ENCODE measurements at regions not wholly inside any gene's neighbourhood (a gene's known extent, or its start where the extent isn't known, plus 50 kb on each side); places are given as distances from the start of the nearest gene placed in this dataset.

- DNase-seq: no peak
Measured at GRCh38 chr16:76913046-76913445, 277.9 kb upstream of the MON1B start.

GRCh38 chr16:76926042-76926441, 264.9 kb upstream of the MON1B start:
- DNase-seq: no peak

GRCh38 chr16:76926595-76926994, 264.4 kb upstream of the MON1B start:
- no peak for DNase-seq

- DNase-seq: no peak
Measured at GRCh38 chr16:76931186-76931585, 259.8 kb upstream of the MON1B start.

- DNase-seq: peak; percentile 54
Measured at GRCh38 chr16:76932541-76933211, 258.3 kb upstream of the MON1B start.

GRCh38 chr16:76940251-76940650, 250.7 kb upstream of the MON1B start:
- no peak for DNase-seq

- no peak for DNase-seq
Measured at GRCh38 chr16:76941113-76941512, 249.9 kb upstream of the MON1B start.

GRCh38 chr16:76942089-76942488, 248.9 kb upstream of the MON1B start:
- no peak for DNase-seq

GRCh38 chr16:76943921-76944320, 247.1 kb upstream of the MON1B start:
- no peak for DNase-seq

- DNase-seq: peak; percentile 68
Measured at GRCh38 chr16:76946879-76947278, 244.1 kb upstream of the MON1B start.

- no peak for DNase-seq
Measured at GRCh38 chr16:76947749-76948148, 243.2 kb upstream of the MON1B start.

GRCh38 chr16:76955629-76956028, 235.4 kb upstream of the MON1B start:
- no peak for DNase-seq

GRCh38 chr16:76956394-76956793, 234.6 kb upstream of the MON1B start:
- DNase-seq: no peak

- DNase-seq: no peak
Measured at GRCh38 chr16:76956841-76957240, 234.1 kb upstream of the MON1B start.

GRCh38 chr16:76959166-76959565, 231.8 kb upstream of the MON1B start:
- no peak for DNase-seq

GRCh38 chr16:76963614-76964315, 227.2 kb upstream of the MON1B start:
- no peak for DNase-seq

- DNase-seq: no peak
Measured at GRCh38 chr16:76964464-76965154, 226.4 kb upstream of the MON1B start.

GRCh38 chr16:76970087-76970744, 220.8 kb upstream of the MON1B start:
- no peak for DNase-seq

- DNase-seq: no peak
Measured at GRCh38 chr16:76970745-76971099, 220.3 kb upstream of the MON1B start.

- DNase-seq: peak; percentile 49
Measured at GRCh38 chr16:76976101-76976500, 214.9 kb upstream of the MON1B start.

GRCh38 chr16:76976756-76977155, 214.2 kb upstream of the MON1B start:
- DNase-seq: no peak

GRCh38 chr16:76984196-76984595, 206.8 kb upstream of the MON1B start:
- DNase-seq: no peak

- DNase-seq: no peak
Measured at GRCh38 chr16:76985392-76986045, 205.5 kb upstream of the MON1B start.

All from activated CD4-positive, alpha-beta T cell treated with anti-CD3 and anti-CD28 coated beads, Interleukin-2, Interleukin-6, amounts not matched to agents 100 ng/mL and 50 ng/mL, durations not matched to agents 16 hours and 8 hours (primary cell).